RWPE2 (cell line): ENCODE measurements at regions not wholly inside any gene's neighbourhood (a gene's known extent, or its start where the extent isn't known, plus 50 kb on each side); places are given as distances from the start of the nearest gene placed in this dataset.

Experiments
- ATAC-seq: fragments of 200-7000 bp; cut with Tn5 transposase; 3 replicates; pipeline ENCODE4 v1.9.1; 2021; ENCODE audit warnings: low read depth
- DNase-seq: peaks from one replicate; pipeline ENCODE4 v3.0.0-alpha.2; 2020; ENCODE audit warnings: low spot score
- H3K27ac ChIP-seq: fragments of 450-650 bp; 2 replicates; pipeline ENCODE4 v1.5.1; 2017; ENCODE audit warnings: mild to moderate bottlenecking; ENCODE audit not compliant: poor library complexity, severe bottlenecking
- H3K27me3 ChIP-seq: fragments of 250-450 bp; sonication (Bioruptor Pico); 2 replicates; pipeline ENCODE4 v1.5.1; 2021; ENCODE audit warnings: mild to moderate bottlenecking, moderate library complexity; ENCODE audit not compliant: insufficient read depth, poor library complexity, severe bottlenecking
- H3K36me3 ChIP-seq: fragments of 250-450 bp; sonication (Bioruptor Pico); 2 replicates; pipeline ENCODE4 v1.5.1; 2020; ENCODE audit warnings: low read depth, mild to moderate bottlenecking, moderate library complexity
- H3K4me1 ChIP-seq: fragments of 250-450 bp; sonication (Bioruptor Pico); 2 replicates; pipeline ENCODE4 v1.5.1; 2021; ENCODE audit warnings: mild to moderate bottlenecking, moderate library complexity; ENCODE audit not compliant: insufficient read depth, poor library complexity, severe bottlenecking
- H3K4me3 ChIP-seq: fragments of 250-450 bp; sonication (Bioruptor Pico); 2 replicates; pipeline ENCODE4 v1.5.1; 2021; ENCODE audit warnings: mild to moderate bottlenecking, moderate library complexity; ENCODE audit not compliant: severe bottlenecking
- H3K9me3 ChIP-seq: fragments of 250-450 bp; sonication (Bioruptor Pico); 2 replicates; pipeline ENCODE4 v1.5.1; 2021; ENCODE audit warnings: mild to moderate bottlenecking, moderate library complexity; ENCODE audit not compliant: severe bottlenecking
- CTCF ChIP-seq: fragments of 450-650 bp; IDR thresholded peaks from one replicate; pipeline ENCODE4 v1.5.1; 2017; ENCODE audit warnings: mild to moderate bottlenecking, moderate library complexity; ENCODE audit not compliant: poor library complexity, severe bottlenecking

- H3K27me3 ChIP-seq, result peaks cover 11% of the 10 kb centered on the region
- no peak for ATAC-seq
- DNase-seq, result no peak
- no peak overlapping the region for H3K27ac ChIP-seq
- TF ChIP-seq CTCF, result no peak
- no peak overlapping the region for H3K4me3 ChIP-seq
- no peaks in the 10 kb centered on the region for H3K9me3 ChIP-seq
- no peaks in the 10 kb centered on the region for H3K4me1 ChIP-seq
- no peaks in the 10 kb centered on the region for H3K36me3 ChIP-seq
Measured at GRCh38 chr3:117217355-117217754, 507.8 kb downstream of the TUSC7 start.

- Histone ChIP-seq H3K4me1 (no peaks in the 10 kb centered on the region), H3K27me3 (peaks cover 11% of the 10 kb centered on the region), H3K9me3 (no peaks in the 10 kb centered on the region), H3K36me3 (no peaks in the 10 kb centered on the region), H3K27ac (no peak overlapping the region), H3K4me3 (no peak overlapping the region)
- DNase-seq, result no peak
- ATAC-seq, result no peak
- TF ChIP-seq CTCF, result no peak
Measured at GRCh38 chr3:117217760-117218316, 508.3 kb downstream of the TUSC7 start.

GRCh38 chr3:117218641-117219048 is 509.1 kb downstream of the TUSC7 start:
- H3K4me1 ChIP-seq, result no peaks in the 10 kb centered on the region
- ATAC-seq (no peak), DNase-seq (no peak)
- no peak overlapping the region for H3K27ac ChIP-seq
- H3K4me3 ChIP-seq, result no peak overlapping the region
- H3K9me3 ChIP-seq, result no peaks in the 10 kb centered on the region
- no peaks in the 10 kb centered on the region for H3K36me3 ChIP-seq
- H3K27me3 ChIP-seq, result peaks cover 11% of the 10 kb centered on the region
- no peak for TF ChIP-seq CTCF

GRCh38 chr3:117219296-117219695 is 509.7 kb downstream of the TUSC7 start:
- H3K4me3 ChIP-seq, result no peak overlapping the region
- H3K36me3 ChIP-seq, result no peaks in the 10 kb centered on the region
- peaks cover 11% of the 10 kb centered on the region for H3K27me3 ChIP-seq
- DNase-seq (no peak), ATAC-seq (no peak)
- no peak for TF ChIP-seq CTCF
- H3K27ac ChIP-seq, result no peak overlapping the region
- no peaks in the 10 kb centered on the region for H3K4me1 ChIP-seq
- H3K9me3 ChIP-seq, result no peaks in the 10 kb centered on the region

- Histone ChIP-seq H3K9me3 (no peaks in the 10 kb centered on the region), H3K36me3 (no peaks in the 10 kb centered on the region), H3K4me1 (no peaks in the 10 kb centered on the region), H3K4me3 (no peak overlapping the region), H3K27ac (no peak overlapping the region), H3K27me3 (peaks cover 4% of the 10 kb centered on the region)
- no peak for DNase-seq
- ATAC-seq, result no peak
- no peak for TF ChIP-seq CTCF
Measured at GRCh38 chr3:117226932-117227331, 517.4 kb downstream of the TUSC7 start.
